GM23248 (cell line): ENCODE measurements at regions not wholly inside any gene's neighbourhood (a gene's known extent, or its start where the extent isn't known, plus 50 kb on each side); places are given as distances from the start of the nearest gene placed in this dataset.

ENCODE experiments used
- DNase-seq: peaks from one replicate; pipeline ENCODE4 v3.0.0-alpha.2; 2015
- H2AFZ ChIP-seq: fragments of 200-600 bp; sonication (generic); 2 replicates; pipeline ENCODE4 v1.6.1; 2016; ENCODE audit warnings: antibody characterized with exemption
- H3F3A ChIP-seq: fragments of 200-600 bp; sonication (generic); 2 replicates; pipeline ENCODE4 v1.6.1; 2016; ENCODE audit warnings: mild to moderate bottlenecking, antibody characterized with exemption, mixed run types; ENCODE audit not compliant: insufficient read depth
- H3K27ac ChIP-seq: fragments of 200-600 bp; sonication (generic); 2 replicates; pipeline ENCODE4 v1.5.1; 2016; ENCODE audit warnings: mild to moderate bottlenecking
- H3K27me3 ChIP-seq: fragments of 200-600 bp; sonication (generic); replicated peaks from 2 replicates; pipeline ENCODE4 v1.6.1; 2016; ENCODE audit warnings: mild to moderate bottlenecking; ENCODE audit not compliant: insufficient read depth
- H3K36me3 ChIP-seq: fragments of 200-600 bp; sonication (generic); 2 replicates; pipeline ENCODE4 v1.6.1; 2016; ENCODE audit warnings: low read depth, mild to moderate bottlenecking
- H3K4me1 ChIP-seq: fragments of 200-600 bp; sonication (generic); 2 replicates; pipeline ENCODE4 v1.6.1; 2016; ENCODE audit warnings: mild to moderate bottlenecking; ENCODE audit not compliant: insufficient read depth
- H3K4me2 ChIP-seq: fragments of 200-600 bp; sonication (generic); one replicate; pipeline ENCODE4 v1.6.1; 2016; ENCODE audit warnings: mild to moderate bottlenecking; ENCODE audit not compliant: unreplicated experiment
- H3K4me3 ChIP-seq: fragments of 200-600 bp; sonication (generic); 2 replicates; pipeline ENCODE4 v1.5.1; 2016; ENCODE audit warnings: mild to moderate bottlenecking
- H3K79me2 ChIP-seq: fragments of 200-600 bp; sonication (generic); 2 replicates; pipeline ENCODE4 v1.6.1; 2016; ENCODE audit warnings: mild to moderate bottlenecking; ENCODE audit not compliant: insufficient read depth
- H3K9ac ChIP-seq: fragments of 200-600 bp; sonication (generic); 2 replicates; pipeline ENCODE4 v1.6.1; 2016; ENCODE audit warnings: mild to moderate bottlenecking
- H3K9me2 ChIP-seq: fragments of 200-600 bp; sonication (generic); 2 replicates; pipeline ENCODE4 v1.6.1; 2016; ENCODE audit warnings: mixed run types, mild to moderate bottlenecking, moderate library complexity; ENCODE audit not compliant: insufficient read depth
- H3K9me3 ChIP-seq: fragments of 200-600 bp; sonication (generic); one replicate; pipeline ENCODE4 v1.6.1; 2017; ENCODE audit warnings: low read depth
- H4K20me1 ChIP-seq: fragments of 200-600 bp; sonication (generic); 2 replicates; pipeline ENCODE4 v1.6.0; 2016; ENCODE audit not compliant: insufficient read depth
- EZH2 ChIP-seq: fragments of 200-600 bp; sonication (generic); IDR thresholded peaks from 2 replicates; pipeline ENCODE4 v1.6.1; 2018; ENCODE audit warnings: antibody characterized with exemption, mild to moderate bottlenecking; ENCODE audit not compliant: insufficient read depth, poor library complexity, severe bottlenecking
- EZH2phosphoT487 ChIP-seq: fragments of 200-600 bp; sonication (generic); IDR thresholded peaks from 2 replicates; pipeline ENCODE4 v1.6.1; 2018; ENCODE audit warnings: antibody characterized with exemption, moderate library complexity, mild to moderate bottlenecking, low read depth; ENCODE audit not compliant: insufficient read depth
- WGBS, 2 experiments: methylation state at CpG; one replicate each; pipeline ENCODE4 v1.1.6; 2015 to 2017; ENCODE audit warnings: low lambda C conversion rate in 2 of 2, low coverage in 1 of 2; ENCODE audit errors: missing lambda C conversion rate in 2 of 2; 5-methylcytosine and 5-hydroxymethylcytosine counted together
- in situ Hi-C: fragments of 300-500 bp; cut with MboI; formaldehyde crosslinking; loops from 2 replicates; pipeline ENCODE4 v1.15.0; 2020

DNA sequence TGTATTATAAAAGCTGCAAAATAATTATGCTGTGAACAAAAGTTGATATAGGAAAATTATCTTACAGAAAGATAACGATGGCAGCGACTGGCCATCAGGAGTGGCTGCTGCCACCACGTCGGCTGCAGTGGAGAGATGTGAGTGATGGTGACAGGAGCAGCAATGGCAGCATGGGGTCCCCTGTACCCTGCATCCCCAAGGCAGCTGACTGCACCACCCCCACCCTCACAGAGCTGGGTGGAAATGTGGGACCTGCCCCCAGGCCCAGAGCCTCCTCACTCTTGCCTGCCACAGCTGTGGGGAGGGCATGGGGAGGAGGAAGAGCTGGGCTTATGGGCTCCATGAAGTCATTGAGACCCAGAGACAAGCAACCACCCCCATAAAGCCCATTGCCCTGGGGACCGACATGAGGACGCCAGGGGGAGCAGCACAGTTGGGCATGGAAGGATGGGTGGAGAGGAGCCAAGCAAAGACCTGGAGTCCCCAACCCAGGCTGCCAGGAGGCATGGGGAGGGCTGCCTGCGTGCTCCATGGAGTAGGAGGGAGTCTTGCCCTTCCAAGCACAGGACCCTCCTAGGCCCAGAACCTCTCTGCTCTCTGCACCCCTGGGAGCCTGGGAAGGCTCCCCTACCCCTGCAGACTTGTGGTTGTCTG is 1090.5 kb downstream of the PCDH18 start:
- no peaks in the 10 kb centered on the region for H3K27me3 ChIP-seq
- no peaks in the 10 kb centered on the region for H3K4me1 ChIP-seq
- no peaks in the 10 kb centered on the region for H3K79me2 ChIP-seq
- in situ Hi-C loops = no loop called here
- no peak overlapping the region for H2AFZ ChIP-seq
- H3K36me3 ChIP-seq = no peaks in the 10 kb centered on the region
- H3K9ac ChIP-seq = no peak overlapping the region
- H3F3A ChIP-seq = no peaks in the 10 kb centered on the region
- H3K27ac ChIP-seq = no peak overlapping the region
- whole genome bisulfite sequencing, 2 experiments = 34 to 42% methylated on average over 7 of the region's 7 CpGs
- no peak for DNase-seq
- H3K9me2 ChIP-seq = no peaks in the 10 kb centered on the region
- no peaks in the 10 kb centered on the region for H4K20me1 ChIP-seq
- H3K4me3 ChIP-seq = no peak overlapping the region
- no peak for TF ChIP-seq EZH2
- no peak for TF ChIP-seq EZH2phosphoT487
- H3K9me3 ChIP-seq = no peaks in the 10 kb centered on the region
- H3K4me2 ChIP-seq = no peak overlapping the region

GRCh38 chr4:136438645-136439044 is 1093.6 kb downstream of the PCDH18 start:
- no peaks in the 10 kb centered on the region for H3K79me2 ChIP-seq
- no peaks in the 10 kb centered on the region for H3K9me3 ChIP-seq
- H2AFZ ChIP-seq = no peak overlapping the region
- no peak overlapping the region for H3K4me2 ChIP-seq
- no peak overlapping the region for H3K27ac ChIP-seq
- no peaks in the 10 kb centered on the region for H4K20me1 ChIP-seq
- TF ChIP-seq EZH2 = no peak
- no peak for TF ChIP-seq EZH2phosphoT487
- H3K4me1 ChIP-seq = no peaks in the 10 kb centered on the region
- no peaks in the 10 kb centered on the region for H3F3A ChIP-seq
- no peak for DNase-seq
- H3K9me2 ChIP-seq = no peaks in the 10 kb centered on the region
- H3K9ac ChIP-seq = no peak overlapping the region
- no peak overlapping the region for H3K4me3 ChIP-seq
- in situ Hi-C loops = no loop called here
- H3K27me3 ChIP-seq = no peaks in the 10 kb centered on the region
- no peaks in the 10 kb centered on the region for H3K36me3 ChIP-seq

GRCh38 chr4:136424052-136424451 is 1108.2 kb downstream of the PCDH18 start:
- Histone ChIP-seq H2AFZ (no peak overlapping the region), H3K9ac (no peak overlapping the region), H3K9me3 (no peaks in the 10 kb centered on the region), H3F3A (no peaks in the 10 kb centered on the region), H3K9me2 (no peaks in the 10 kb centered on the region; the same call in 1 of the 2 replicates), H3K4me2 (no peak overlapping the region), H3K79me2 (no peaks in the 10 kb centered on the region), H3K27ac (no peak overlapping the region), H4K20me1 (no peaks in the 10 kb centered on the region), H3K36me3 (no peaks in the 10 kb centered on the region), H3K27me3 (no peaks in the 10 kb centered on the region), H3K4me1 (no peaks in the 10 kb centered on the region), H3K4me3 (no peak overlapping the region)
- in situ Hi-C loops = no loop called here
- DNase-seq = no peak
- TF ChIP-seq EZH2phosphoT487 (no peak), EZH2 (no peak)

DNA sequence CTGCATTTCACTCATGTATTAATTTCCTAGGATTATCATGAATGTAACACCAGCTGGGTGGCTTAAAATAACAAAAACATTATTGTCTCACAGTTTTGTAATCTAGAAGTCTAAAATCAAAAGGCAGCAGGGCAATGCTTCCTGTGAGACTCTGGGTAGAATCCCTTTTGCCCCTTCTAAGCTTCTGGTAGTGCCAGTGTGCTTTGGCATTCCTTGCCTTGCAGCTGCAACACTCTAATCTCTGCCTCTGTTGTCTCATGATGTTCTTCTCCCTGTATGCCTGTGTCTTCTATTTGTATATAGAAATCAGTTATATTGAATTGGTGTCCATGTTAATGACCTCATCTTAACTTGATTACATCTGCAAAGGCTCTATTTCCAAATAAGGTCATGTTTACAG is 1117.3 kb downstream of the PCDH18 start:
- no peak overlapping the region for H3K27ac ChIP-seq
- no peak overlapping the region for H2AFZ ChIP-seq
- H3K4me2 ChIP-seq = no peak overlapping the region
- H4K20me1 ChIP-seq = no peaks in the 10 kb centered on the region
- TF ChIP-seq EZH2 (no peak), EZH2phosphoT487 (no peak)
- H3K4me3 ChIP-seq = no peak overlapping the region
- H3K4me1 ChIP-seq = no peaks in the 10 kb centered on the region
- no peaks in the 10 kb centered on the region for H3F3A ChIP-seq
- no peak overlapping the region for H3K9ac ChIP-seq
- no peaks in the 10 kb centered on the region for H3K79me2 ChIP-seq
- H3K9me3 ChIP-seq = no peaks in the 10 kb centered on the region
- in situ Hi-C loops = no loop called here
- no peaks in the 10 kb centered on the region for H3K27me3 ChIP-seq
- DNase-seq = no peak
- no peaks in the 10 kb centered on the region for H3K36me3 ChIP-seq
- no peaks in the 10 kb centered on the region for H3K9me2 ChIP-seq

DNA sequence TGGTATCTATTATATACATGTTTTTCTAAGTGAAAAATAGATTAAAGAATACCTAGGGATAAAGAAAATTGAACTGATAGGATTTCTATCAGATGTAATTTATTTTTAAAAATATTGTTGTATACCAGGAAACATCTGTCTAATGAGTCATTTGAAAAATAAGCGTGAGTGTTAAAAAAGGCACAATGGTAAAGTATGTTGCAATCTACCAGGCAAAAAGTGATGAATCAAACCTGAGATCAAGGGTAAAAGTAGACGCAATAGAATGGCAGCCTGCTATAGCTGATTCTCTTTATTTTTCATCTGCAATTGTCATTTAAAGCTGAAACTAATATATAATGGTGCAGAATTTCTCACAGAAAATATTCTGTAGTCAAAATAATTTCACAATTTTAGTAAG is 1119.6 kb downstream of the PCDH18 start:
- Histone ChIP-seq H3K27me3 (no peaks in the 10 kb centered on the region), H3K9ac (no peak overlapping the region), H2AFZ (no peak overlapping the region), H3F3A (no peaks in the 10 kb centered on the region), H3K4me1 (no peaks in the 10 kb centered on the region), H3K27ac (no peak overlapping the region), H3K9me3 (no peaks in the 10 kb centered on the region), H3K79me2 (no peaks in the 10 kb centered on the region), H3K4me3 (no peak overlapping the region), H3K4me2 (no peak overlapping the region), H4K20me1 (no peaks in the 10 kb centered on the region), H3K9me2 (no peaks in the 10 kb centered on the region), H3K36me3 (no peaks in the 10 kb centered on the region)
- in situ Hi-C loops = no loop called here
- WGBS, 2 experiments = 21 to 25% methylated on average over 2 of the region's 2 CpGs
- DNase-seq = no peak
- TF ChIP-seq EZH2 (no peak), EZH2phosphoT487 (no peak)
